HG02970 (cell line): ENCODE measurements at regions not wholly inside any gene's neighbourhood (a gene's known extent, or its start where the extent isn't known, plus 50 kb on each side); places are given as distances from the start of the nearest gene placed in this dataset.

Source experiments
- ATAC-seq: cut with Tn5 transposase; IDR thresholded peaks from one replicate; pipeline ENCODE4 v1.9.1; 2021; ENCODE audit warnings: mild to moderate bottlenecking, moderate library complexity, moderate number of reproducible peaks; ENCODE audit not compliant: unreplicated experiment, low FRiP score

DNA sequence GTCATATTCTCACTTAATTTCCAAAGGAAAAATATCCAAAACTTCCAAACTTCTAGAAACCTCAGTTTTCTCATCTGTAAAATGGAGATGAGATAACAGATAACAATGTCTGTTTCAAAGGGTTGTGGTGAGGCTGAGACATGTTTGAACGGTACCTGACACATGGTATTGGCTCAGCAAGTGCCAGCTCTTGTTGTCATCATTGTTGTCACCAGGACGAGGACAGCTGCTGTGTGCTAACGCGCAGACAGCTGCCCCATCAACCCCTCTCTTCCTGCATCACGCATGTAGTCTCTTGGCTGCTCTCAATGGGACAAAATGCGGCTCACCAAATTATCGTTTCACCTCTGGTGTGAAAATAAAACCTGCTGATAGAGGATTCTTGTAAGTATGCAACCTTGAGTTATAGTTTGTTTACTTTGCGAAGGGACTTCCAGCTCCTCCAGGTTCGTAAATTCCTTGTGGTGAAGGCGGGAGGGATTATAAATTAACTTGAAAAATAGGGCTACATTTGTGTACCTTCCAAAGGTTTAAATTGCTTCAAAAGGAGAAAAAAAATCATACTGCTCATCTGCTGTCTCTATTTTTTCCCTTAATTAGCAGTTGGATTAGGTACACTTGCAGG lies 605.4 kb downstream of the BCL11A start:
- no peak for ATAC-seq

DNA sequence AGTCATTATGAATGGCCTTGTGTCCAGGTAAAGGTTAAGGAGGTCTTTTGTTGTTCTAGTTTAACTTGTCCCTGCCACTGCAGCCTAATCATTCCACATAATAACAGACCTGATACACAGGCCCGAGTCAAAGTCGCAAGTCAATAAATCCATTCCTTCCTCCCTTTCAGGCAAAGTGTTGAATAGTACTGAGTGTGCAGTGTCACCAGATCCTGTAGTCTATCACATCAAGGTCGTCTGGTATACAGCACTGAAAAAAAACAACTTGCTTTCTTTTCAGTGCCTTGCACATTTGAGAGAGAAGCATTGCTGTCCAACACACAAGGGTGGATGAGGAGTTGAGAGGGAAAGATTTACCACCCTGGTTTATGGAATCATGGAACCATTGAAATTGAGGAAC lies 606.2 kb downstream of the BCL11A start:
- ATAC-seq, result no peak

DNA sequence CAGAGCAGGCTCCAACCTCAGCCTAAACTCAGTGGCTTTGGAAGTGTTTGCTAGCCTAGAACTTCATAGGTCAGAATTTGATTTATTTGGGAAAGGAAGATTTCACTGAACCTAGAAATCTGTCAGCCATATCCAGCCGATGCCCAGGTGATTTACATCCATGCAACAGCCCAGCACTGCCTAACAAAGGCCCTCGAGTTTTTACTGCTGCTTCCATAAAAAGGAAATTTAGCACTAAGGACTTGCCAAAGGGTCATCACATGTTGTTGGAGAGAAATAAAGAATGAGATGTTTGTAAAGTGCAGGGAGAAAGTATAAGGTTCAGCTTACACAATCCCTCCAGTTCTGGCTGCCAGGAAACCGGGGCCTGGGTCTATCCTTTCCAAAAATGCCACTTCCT lies 614.2 kb downstream of the BCL11A start:
- no peak for ATAC-seq

DNA sequence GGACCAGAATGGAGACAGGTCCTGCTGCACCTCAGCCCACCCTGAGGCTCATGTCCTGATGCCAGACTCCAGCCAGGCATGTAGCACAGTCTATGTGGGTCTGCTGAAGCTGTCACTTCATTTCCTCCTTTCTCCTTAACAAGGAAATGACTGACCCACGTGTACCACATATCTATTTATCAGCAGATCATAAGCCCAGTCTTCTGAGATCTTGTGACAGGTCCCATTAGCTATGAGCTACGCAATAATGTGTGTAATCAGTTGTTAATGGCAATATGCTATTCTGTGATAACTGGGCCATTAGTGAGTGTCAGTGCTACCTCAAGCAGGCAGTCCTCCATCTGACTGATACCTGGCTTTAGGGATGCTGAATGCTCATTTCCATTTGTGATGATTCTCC lies 615.3 kb downstream of the BCL11A start:
- ATAC-seq, result no peak

DNA sequence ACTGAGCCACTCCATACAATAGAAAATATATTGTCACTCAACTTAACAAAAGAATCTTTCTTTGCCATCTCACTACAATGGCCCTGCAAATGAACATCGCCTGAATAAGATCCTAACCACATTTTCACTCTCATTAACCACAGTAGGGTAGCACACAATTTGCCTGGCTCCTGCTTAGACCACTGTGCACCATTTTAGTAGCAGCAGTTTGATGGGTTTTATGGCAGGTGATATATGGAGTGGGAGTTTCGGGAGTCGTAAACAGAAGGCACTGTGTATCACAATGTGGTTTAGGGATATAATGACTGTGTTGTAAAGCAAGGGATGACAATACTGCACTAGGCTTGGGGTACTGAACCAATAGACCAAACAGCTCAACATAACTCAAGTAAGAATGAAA lies 617.4 kb downstream of the BCL11A start:
- no peak for ATAC-seq

DNA sequence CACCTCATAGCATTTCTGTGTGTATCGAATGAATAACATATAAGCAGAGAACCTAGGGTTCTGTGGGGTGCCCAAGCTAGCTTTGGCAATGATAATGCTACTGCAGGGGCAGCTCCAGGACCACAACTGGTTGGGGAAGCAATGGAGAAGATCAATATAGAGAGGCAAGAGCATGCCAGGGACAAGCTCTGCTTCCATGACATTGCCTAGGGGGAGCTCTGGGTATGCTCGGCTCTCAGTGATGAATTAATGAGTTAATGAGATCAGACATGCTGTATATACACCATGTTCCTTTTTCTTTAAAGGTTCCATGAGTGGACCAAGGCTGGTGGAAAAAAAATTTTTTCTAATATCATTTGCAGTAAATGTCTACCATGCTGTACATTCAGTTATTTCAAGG lies 618.4 kb downstream of the BCL11A start:
- ATAC-seq, result no peak

DNA sequence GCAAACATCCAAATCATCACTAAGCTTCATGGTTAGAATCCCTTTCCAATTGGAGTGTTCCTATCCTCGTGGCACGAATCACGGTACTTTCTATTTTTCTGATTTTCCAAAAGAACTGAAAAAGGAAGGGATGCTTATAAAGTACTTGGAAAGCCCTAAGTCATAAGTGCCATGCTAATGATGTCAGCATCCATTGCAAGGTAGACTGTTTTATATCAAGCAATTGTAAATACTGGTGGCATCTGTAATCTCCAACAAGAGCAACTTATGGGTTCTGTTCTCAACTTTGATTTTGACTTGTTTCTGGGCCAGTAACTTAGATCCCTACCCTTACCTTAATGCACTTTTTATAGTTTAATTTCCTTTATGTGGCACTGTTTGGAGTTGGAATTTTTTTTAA lies 619.5 kb downstream of the BCL11A start:
- no peak for ATAC-seq

DNA sequence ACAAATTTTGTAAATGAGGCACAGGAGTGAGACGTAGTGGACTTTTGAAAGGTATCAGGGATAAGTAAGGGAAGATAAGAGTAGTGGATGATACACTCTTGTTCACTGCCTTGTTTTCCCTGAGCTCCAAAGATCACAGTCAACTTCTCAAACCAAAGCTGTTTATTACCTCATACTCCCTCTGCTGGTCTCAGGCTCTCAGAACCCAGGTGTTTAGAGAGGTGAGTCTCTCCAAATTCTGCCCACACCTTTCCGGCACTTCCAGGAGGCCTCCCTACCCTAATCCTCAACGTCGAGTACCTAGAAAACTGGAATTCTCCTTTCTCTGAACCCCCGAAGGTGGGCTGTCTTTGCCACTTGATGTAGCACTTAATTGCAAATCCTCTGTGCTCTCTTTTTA lies 621.1 kb downstream of the BCL11A start:
- ATAC-seq, result no peak

DNA sequence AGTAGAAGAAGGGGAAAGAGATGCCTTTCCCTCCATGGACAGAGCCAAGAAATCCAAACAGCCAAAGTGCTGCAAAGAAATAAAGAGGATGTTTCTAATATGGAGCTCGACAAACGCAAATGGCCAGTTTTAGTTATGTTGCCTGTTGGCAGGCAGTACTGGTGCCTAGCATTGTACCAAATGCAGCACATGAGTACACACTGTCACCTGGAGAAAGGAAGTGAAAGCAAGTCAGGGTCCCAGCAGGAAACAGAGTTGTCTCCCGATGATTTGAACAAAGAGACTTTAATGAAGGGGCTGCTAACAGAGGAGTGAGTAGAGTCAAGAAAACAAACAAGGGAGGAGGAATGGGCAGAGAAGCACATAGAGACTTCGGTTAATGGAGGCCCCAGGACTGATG lies 623.0 kb downstream of the BCL11A start:
- no peak for ATAC-seq

DNA sequence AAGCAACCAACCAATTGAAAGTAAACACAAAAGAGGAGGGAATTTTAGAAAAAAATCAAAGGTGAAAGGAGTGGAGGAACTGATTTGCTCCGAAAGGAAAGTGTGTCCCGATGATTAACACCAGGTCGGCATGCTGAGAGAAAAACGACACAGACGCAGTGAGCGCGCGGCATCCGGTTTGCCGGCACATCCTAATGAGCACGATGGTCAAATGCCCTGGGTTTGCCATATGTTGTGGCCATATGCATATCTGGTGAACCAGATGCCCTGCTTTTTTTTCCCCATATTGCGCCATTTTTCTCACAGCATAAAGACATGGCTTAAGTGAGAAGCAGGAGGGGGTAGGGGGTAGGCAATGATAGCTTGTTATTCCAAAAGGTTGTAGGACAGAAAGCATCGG lies 626.7 kb downstream of the BCL11A start:
- ATAC-seq, result no peak

DNA sequence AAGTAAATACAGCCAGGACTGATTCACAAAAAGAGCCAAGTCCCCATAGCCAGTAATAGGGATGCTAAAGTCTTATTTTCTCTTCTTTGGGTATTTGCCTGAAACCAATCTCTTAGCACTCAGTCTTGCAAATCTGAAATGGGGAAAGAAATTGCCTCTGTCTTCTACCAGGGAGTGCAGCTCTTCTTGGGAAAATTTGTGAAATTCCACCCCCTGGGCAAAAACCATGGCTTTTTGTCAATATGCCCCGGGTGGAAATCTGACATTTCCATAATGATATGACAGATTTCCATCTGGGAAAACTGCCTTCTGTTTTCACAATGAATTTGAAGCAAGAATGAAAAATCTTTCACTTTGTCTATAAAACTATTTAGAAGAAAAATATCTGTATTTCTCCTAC lies 628.1 kb downstream of the BCL11A start:
- no peak for ATAC-seq

DNA sequence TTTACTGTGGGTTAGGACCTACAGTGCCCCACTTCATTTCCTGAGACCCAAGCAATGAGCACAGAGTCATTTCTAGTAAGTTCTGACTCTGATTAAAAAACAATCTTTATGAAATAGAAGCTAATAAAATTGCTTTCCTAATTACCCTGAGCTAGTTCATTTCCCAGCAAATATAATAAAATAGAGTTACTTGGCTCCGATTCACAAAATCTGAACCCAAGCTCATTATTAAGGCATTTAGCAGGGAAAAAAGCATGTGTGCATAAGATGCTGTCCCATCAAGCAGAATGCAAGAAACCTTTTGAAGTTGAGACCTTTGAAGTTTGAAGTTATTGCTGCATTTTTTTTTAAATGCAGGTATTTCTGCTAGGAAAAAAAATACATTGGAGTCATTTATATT lies 629.1 kb downstream of the BCL11A start:
- ATAC-seq, result no peak

DNA sequence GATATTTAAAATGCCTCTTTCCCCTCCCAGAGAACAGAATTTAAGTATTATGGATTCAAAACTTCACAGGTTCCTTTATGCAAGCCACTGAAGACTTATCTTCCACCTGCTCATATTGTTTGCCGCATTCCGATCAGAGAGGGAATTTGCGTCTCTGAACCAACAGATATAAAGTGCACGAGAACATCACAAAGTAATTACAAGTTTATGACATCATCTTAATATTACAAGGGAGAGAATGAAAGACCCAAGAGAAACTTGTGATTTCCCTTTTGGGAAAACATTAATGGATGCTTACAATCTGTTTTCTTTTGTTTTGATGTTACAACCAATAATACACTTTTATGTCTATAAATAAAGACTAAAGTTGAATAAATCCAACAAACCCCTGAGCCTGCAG lies 631.0 kb downstream of the BCL11A start:
- no peak for ATAC-seq

DNA sequence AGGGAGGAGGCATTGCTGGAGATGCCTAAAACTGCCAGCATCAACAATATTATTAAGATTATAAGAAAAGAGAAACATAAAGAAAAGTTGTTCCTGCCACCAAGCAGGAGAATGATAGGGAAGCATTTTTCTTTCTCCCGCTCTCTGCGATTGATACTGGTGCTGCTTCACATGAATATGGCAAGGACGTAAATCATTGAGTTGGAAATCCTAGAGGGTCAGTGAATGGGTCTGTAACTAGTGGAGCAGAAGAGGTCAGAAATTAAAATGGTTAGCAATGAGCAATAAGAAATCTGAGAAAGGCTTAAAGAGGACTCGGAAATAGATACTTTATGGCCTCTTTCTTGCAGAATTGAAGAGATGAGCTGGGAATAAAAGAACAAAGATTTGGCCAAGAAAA lies 631.7 kb downstream of the BCL11A start:
- no peak for ATAC-seq

DNA sequence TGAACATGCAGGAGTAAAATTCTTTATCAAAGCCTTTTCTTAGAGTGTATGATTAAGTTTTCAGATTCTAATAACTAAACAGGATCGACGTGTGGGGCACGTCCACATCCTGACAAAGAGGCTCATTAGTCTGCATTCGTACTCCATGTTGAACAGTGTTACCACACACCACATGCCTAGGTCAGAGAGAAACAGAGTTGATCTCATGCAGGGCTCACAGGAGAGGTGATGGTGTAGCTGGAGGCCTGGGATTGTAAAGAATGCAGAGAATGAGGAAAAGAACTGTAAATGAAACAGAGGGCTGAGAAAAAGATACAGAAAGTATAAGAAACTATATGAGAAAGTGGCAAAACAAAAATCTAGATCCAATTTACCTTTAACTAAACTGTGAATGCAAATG lies 632.5 kb downstream of the BCL11A start:
- ATAC-seq, result no peak

DNA sequence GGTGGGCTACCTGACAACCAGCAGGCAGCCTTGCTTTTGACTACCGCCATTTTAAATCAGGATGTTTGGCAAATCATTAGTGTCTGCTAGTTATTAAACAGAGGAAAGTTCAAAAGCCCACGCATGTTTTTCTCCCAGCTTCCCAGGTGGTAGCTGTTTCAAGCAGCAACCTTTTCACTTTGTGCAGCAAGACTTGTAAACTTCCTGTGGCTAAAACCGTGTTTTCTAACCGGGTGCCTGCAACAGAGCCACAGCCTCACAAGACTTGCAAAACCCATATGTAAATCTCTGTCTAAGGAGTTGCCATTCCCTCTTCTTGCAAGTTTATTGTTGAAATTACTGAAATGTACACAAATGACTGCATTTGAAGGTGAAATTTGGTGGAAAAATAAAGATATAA lies 633.1 kb downstream of the BCL11A start:
- no peak for ATAC-seq

DNA sequence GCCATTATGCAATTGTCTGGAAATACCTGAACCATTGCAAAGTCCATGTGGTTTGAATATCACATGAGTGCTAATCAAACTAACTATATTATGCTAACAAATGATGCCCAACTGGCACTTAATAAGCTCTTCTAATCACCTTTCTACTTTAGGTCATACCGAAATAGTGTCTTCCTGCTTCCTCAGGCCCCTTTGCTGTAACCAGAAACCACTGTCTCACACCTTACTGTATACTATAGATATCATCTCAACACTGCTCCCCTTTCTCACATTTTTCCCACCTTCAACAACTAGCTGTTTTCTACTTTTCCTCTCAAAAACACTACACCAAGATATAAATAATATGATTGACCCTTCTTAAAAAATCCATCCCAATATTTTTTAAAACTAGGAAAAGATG lies 633.9 kb downstream of the BCL11A start:
- ATAC-seq, result no peak

DNA sequence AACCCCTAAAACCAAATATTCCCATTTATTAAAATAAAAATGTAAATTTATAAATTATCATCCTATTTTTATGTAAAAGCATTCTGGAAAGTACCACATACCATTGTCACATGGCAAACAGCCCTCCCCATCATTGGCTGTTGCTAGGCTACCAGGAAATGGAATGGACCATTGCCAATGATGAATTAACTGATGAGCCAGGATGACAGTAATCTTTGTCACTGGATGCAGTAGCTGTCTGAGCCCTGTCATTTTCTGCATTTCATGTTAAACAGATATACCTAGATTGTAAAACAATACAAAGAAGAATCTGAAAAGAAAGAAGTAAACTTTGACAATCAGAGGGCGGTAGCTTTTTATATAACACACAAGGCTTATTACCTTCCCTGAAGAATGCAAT lies 641.4 kb downstream of the BCL11A start:
- no peak for ATAC-seq

DNA sequence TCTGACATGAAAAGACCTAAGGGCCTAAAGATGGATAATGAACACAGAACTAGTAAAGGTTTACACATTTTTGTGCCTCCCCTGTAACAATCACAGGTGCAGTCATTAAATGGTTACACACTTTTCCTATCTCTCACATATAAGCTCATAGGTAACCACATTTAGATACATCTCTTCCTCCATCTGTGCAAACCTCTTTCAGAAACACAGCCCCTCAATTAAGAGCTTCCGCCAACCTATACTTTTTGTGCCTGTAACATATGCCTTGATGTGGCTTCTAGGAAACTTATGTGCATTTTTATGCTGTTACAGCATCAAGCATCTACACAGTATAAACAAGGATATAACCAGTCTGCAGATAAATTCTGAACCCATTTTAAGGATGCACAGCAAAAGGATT lies 643.3 kb downstream of the BCL11A start:
- no peak for ATAC-seq

DNA sequence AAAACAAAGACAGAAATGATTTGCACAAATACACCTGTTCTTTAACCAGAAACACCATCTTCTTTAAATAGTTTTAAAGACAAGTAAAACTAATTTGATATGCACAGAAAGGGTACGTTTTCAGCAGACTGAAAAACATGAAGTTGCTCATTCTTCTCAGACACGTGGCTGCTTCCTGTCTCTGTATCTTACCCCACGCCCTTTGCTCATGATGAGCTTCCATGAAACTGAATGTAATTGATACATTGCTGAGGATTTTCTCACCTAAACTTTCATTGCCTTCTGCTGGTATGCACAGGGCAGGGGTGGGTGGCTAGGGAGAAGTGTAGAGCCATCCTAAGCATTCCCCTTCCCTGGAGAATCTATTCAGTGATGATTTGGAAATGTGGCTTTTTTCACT lies 644.3 kb downstream of the BCL11A start:
- no peak for ATAC-seq

DNA sequence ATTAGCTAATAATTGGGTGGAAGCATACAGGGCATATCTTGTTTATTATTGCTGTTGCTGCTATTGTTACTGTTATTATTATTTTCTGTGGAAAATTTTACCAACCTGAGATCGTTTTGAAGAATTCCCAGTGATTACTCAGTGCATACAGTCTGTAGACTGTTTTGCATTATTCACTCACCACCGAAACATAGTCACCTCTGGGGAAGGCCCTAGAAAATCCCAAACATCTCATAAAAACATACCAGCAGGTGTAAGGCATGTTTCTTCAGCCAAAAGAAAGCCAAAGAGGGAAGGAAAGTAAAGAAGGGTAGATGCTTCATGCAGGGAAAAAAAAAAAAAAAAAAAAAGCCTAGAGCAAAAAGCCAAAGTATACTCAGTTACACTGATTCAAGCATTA lies 647.7 kb downstream of the BCL11A start:
- no peak for ATAC-seq

DNA sequence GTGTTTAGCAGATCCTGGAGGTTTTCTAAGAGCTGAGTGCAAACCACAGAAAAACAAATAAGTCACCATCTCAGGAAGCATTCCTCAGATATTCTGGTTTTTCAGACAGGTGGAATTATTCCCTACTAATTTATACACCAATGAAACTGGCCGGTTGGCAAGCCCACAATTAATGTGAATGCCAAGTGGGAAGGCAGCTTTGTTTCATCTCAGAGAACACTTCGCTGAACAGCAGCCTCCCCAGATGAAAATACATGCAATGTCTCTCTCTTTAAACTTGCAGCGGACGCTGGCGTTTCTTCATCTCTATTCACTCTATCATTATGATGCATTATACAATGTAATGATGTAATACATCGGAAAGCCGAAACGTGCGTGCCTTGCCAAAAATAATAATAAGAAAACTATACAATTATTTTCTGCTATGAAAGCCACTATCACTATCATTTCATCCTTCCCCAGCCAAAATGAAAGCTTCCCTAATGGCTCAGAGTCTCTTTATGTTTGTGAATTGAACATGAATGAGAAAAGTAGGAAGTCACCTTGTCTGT lies 649.4 kb downstream of the BCL11A start:
- no peak for ATAC-seq
